Fibroblast of lung (primary cell): ENCODE measurements at regions not wholly inside any gene's neighbourhood (a gene's known extent, or its start where the extent isn't known, plus 50 kb on each side); places are given as distances from the start of the nearest gene placed in this dataset.

Experiments
- DNase-seq, 2 donors: peaks; one replicate each; pipeline versions ENCODE4 v3.0.0 to v3.0.0-alpha.2; 2010; ENCODE audit warnings: low read depth in 2 of 2
- H2AFZ ChIP-seq: 2 replicates; pipeline ENCODE4 v1.5.1; 2012; ENCODE audit warnings: low read length, control low read depth, inconsistent platforms
- H3K27ac ChIP-seq: 2 replicates; pipeline ENCODE4 v1.5.1; 2011; ENCODE audit warnings: low read length, control low read depth; ENCODE audit not compliant: insufficient read depth
- H3K27me3 ChIP-seq: 2 replicates; pipeline ENCODE4 v1.5.1; 2011; ENCODE audit warnings: mild to moderate bottlenecking, low read length; ENCODE audit not compliant: control insufficient read depth, insufficient read depth
- H3K36me3 ChIP-seq: 2 replicates; pipeline ENCODE4 v1.5.1; 2011; ENCODE audit warnings: low read length; ENCODE audit not compliant: control insufficient read depth, insufficient read depth
- H3K4me1 ChIP-seq: 2 replicates; pipeline ENCODE4 v1.5.1; 2011; ENCODE audit warnings: low read length; ENCODE audit not compliant: control insufficient read depth, insufficient read depth; ENCODE audit errors: extremely low read depth
- H3K4me2 ChIP-seq: 2 replicates; pipeline ENCODE4 v1.5.1; 2011; ENCODE audit warnings: low read length, control low read depth; ENCODE audit not compliant: insufficient read depth; ENCODE audit errors: extremely low read depth
- H3K4me3 ChIP-seq, 4 experiments: fragments of 200-600 bp in 1 of 4; sonication (generic) in 1 of 4; replicated peaks in 1 of 4; 2 replicates each; pipeline ENCODE4 v1.5.1; 2011 to 2016; ENCODE audit warnings: low read length in 4 of 4, low read depth in 3 of 4, mild to moderate bottlenecking in 3 of 4, control low read depth in 2 of 4, inconsistent platforms in 1 of 4, mixed read lengths in 1 of 4; ENCODE audit not compliant: insufficient read depth in 1 of 4; ENCODE audit errors: control extremely low read depth in 1 of 4
- H3K79me2 ChIP-seq: 2 replicates; pipeline ENCODE4 v1.5.1; 2012; ENCODE audit warnings: mild to moderate bottlenecking, low read length, inconsistent platforms; ENCODE audit not compliant: control insufficient read depth, insufficient read depth
- H3K9ac ChIP-seq: 2 replicates; pipeline ENCODE4 v1.5.1; 2011; ENCODE audit warnings: mild to moderate bottlenecking, low read length, control low read depth; ENCODE audit not compliant: insufficient read depth
- H3K9me3 ChIP-seq: 2 replicates; pipeline ENCODE4 v1.5.1; 2012; ENCODE audit warnings: low read depth, low read length; ENCODE audit not compliant: control insufficient read depth, insufficient read depth
- H4K20me1 ChIP-seq: 2 replicates; pipeline ENCODE4 v1.5.1; 2011; ENCODE audit warnings: low read length; ENCODE audit not compliant: control insufficient read depth, insufficient read depth; ENCODE audit errors: extremely low read depth
- EZH2 ChIP-seq: IDR thresholded peaks from 2 replicates; pipeline ENCODE4 v1.5.1; 2012; ENCODE audit warnings: low read length, control low read depth, mild to moderate bottlenecking; ENCODE audit errors: missing control alignments
- TF ChIP-seq, protein P1 (sequence below), 2 donors: IDR thresholded peaks in 1 of 2; conservative IDR thresholded peaks in 1 of 2; 1 replicate in 1 of 2; 2 replicates in 1 of 2; pipeline ENCODE4 v1.5.1; 2011 to 2012; ENCODE audit warnings: low read length in 2 of 2, control low read depth in 1 of 2, inconsistent platforms in 1 of 2, low read depth in 1 of 2, mild to moderate bottlenecking in 1 of 2

DNA sequence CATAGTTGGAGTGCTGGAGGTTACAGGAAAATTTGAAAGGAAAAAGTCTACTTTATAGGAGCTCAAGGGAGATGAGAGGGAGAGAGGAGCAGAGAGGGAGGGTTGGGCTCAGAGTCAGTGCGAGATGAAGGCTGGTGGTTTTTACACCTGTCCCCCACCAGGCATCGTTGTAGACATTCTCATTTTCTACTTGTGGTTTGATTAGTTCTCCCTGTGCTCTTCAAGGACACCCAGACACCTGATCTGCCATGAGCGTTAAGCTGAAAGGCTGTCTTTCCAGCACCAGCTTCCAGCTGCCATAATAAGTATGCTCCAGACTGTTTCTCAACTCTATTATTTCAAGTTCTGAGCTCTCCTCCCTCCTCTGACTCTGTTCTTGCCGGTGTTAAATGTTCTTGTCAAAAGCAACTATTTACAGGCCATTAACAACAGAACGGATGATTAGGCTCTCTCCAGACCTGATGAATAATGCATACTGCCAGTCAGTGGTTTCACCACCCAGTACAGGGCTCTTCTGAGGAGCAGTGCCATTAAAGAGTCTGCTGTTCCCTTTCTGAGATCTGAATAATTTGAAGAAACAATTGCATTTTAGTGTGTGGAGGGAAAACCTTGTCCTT lies 514.6 kb upstream of the MCTP2 start:
- H3K27me3 ChIP-seq: no peaks in the 10 kb centered on the region

DNA sequence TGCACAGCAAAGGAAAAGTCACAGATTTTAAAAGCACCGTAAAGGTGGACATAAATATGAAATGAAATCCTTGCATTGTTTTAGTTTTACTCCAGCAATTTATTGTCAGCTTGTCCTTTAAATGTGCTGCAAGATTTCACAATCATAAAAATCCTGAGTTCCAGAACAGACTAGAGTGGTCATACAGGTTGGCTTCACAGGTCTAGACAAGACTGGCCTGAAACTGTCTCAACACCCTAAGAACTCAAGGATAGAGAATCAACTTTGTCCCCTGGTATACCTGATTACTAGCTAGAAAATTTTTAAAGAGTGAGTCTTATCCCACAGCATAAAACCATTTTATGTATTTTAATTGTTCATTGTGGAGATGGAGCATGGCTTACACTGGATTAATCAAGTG lies 521.7 kb upstream of the MCTP2 start:
- H3K4me1 ChIP-seq: no peaks in the 10 kb centered on the region
- no peaks in the 10 kb centered on the region for H3K9me3 ChIP-seq
- no peak overlapping the region for H3K9ac ChIP-seq

More for the DNA sequence above, 514.6 kb upstream of the MCTP2 start:
- Histone ChIP-seq H3K9ac (no peak overlapping the region), H3K4me1 (no peaks in the 10 kb centered on the region), H3K4me2 (no peak overlapping the region), H2AFZ (no peak overlapping the region), H3K27ac (no peak overlapping the region), H3K79me2 (no peaks in the 10 kb centered on the region), H3K36me3 (no peaks in the 10 kb centered on the region), H4K20me1 (no peaks in the 10 kb centered on the region), H3K4me3 (no peak overlapping the region), H3K9me3 (no peaks in the 10 kb centered on the region)
- DNase-seq: no peak
- TF ChIP-seq, protein P1, sequence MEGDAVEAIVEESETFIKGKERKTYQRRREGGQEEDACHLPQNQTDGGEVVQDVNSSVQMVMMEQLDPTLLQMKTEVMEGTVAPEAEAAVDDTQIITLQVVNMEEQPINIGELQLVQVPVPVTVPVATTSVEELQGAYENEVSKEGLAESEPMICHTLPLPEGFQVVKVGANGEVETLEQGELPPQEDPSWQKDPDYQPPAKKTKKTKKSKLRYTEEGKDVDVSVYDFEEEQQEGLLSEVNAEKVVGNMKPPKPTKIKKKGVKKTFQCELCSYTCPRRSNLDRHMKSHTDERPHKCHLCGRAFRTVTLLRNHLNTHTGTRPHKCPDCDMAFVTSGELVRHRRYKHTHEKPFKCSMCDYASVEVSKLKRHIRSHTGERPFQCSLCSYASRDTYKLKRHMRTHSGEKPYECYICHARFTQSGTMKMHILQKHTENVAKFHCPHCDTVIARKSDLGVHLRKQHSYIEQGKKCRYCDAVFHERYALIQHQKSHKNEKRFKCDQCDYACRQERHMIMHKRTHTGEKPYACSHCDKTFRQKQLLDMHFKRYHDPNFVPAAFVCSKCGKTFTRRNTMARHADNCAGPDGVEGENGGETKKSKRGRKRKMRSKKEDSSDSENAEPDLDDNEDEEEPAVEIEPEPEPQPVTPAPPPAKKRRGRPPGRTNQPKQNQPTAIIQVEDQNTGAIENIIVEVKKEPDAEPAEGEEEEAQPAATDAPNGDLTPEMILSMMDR (conservative IDR thresholded peaks at IDR 0.05 in 1 of 2, IDR thresholded peaks at IDR 0.05 in 1 of 2; ENCODE audit: low read depth in 1 of 2, low read length in 2 of 2): no peak
- no peak for TF ChIP-seq EZH2

DNA sequence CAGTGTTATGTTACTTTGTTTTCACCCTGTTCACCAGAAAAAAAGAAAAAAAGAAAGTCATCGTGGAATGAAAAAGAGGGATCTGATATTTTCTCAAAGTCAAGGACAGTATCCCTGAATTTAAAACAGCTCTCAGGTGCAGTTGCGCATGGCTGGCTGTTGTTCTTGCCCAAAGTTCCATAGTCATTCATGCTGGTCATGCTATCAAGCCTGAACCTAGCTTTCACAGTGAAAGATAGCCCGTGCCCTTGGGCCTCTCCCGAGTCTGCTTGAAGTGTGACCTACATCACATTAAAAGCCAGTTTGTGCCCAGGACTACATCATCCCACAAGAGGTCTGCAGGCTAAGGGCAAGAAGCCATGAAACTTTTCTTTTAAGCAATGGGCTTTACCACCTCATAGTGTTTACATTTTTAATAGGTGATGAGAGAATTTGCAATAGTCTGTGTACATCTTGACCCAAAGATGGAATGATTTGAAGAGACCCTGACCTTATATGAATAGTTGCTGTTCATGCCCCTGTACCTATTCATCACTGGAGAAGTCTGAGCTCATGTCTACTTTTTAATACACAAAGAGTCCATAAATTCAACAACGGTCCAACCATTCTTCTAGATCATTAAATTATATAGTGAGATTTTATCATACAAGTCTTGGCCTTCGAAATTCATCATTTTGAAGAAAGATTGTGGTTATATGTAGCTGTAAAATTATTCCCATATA lies 522.5 kb upstream of the MCTP2 start:
- Histone ChIP-seq H3K9me3 (no peaks in the 10 kb centered on the region), H3K27ac (no peak overlapping the region), H3K9ac (no peak overlapping the region), H3K4me2 (no peak overlapping the region), H3K79me2 (no peaks in the 10 kb centered on the region), H3K4me1 (no peaks in the 10 kb centered on the region), H3K4me3 (no peak overlapping the region), H4K20me1 (no peaks in the 10 kb centered on the region), H2AFZ (no peak overlapping the region), H3K27me3 (no peaks in the 10 kb centered on the region), H3K36me3 (no peaks in the 10 kb centered on the region)
- no peak for DNase-seq
- TF ChIP-seq EZH2: no peak
- TF ChIP-seq, protein P1 (conservative IDR thresholded peaks at IDR 0.05 in 1 of 2, IDR thresholded peaks at IDR 0.05 in 1 of 2; ENCODE audit: low read depth in 1 of 2, low read length in 2 of 2): no peak

More for the DNA sequence above, 521.7 kb upstream of the MCTP2 start:
- TF ChIP-seq, protein P1 (conservative IDR thresholded peaks at IDR 0.05 in 1 of 2, IDR thresholded peaks at IDR 0.05 in 1 of 2; ENCODE audit: low read depth in 1 of 2, low read length in 2 of 2): no peak
- no peak for TF ChIP-seq EZH2
- no peak overlapping the region for H3K4me2 ChIP-seq
- H2AFZ ChIP-seq: no peak overlapping the region
- no peak for DNase-seq
- no peaks in the 10 kb centered on the region for H3K79me2 ChIP-seq
- H4K20me1 ChIP-seq: no peaks in the 10 kb centered on the region
- no peak overlapping the region for H3K27ac ChIP-seq
- no peaks in the 10 kb centered on the region for H3K36me3 ChIP-seq
- H3K4me3 ChIP-seq: no peak overlapping the region
- H3K27me3 ChIP-seq: no peaks in the 10 kb centered on the region
